EL (cell line): ENCODE measurements at regions not wholly inside any gene's neighbourhood (a gene's known extent, or its start where the extent isn't known, plus 50 kb on each side); places are given as distances from the start of the nearest gene placed in this dataset.
"Not testable (repeated sequence)": the region's sequence is repeated elsewhere in the genome, so short reads cannot be mapped to it uniquely, and the experiment has no call there.

Experiments
- DNase-seq: peaks from one replicate; pipeline ENCODE4 v3.0.0-alpha.2; 2016

- DNase-seq: no peak
Measured at GRCh38 chr4:81617545-81617944, 145.8 kb upstream of the RASGEF1B start.

DNA sequence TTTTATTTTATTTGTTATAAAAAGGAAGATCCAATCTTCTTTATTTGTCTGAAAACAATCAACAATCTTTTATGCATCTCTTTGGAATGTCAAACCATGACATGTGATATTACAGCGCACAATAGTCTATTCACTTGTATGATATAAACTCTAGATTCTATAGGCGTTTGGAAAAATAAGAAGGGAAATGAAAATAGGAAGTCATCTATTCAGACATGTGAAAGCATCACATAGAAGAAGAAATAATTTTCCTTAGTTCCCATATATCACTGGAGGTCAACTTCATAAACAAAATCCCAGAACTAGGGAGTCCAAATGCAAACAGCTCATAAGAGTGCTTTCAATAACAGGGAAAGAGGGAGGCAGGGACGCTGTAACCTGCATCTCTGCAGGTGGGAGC is 139.5 kb upstream of the RASGEF1B start:
- DNase-seq: no peak

- no peak for DNase-seq
Measured at GRCh38 chr4:81609844-81610243, 138.1 kb upstream of the RASGEF1B start.

- no peak for DNase-seq
Measured at GRCh38 chr4:81607950-81608349, 136.2 kb upstream of the RASGEF1B start.

GRCh38 chr4:81606801-81607501 is 135.2 kb upstream of the RASGEF1B start:
- DNase-seq: no peak

- no peak for DNase-seq
Measured at GRCh38 chr4:81606166-81606565, 134.5 kb upstream of the RASGEF1B start.

- no peak for DNase-seq
Measured at GRCh38 chr4:81605271-81605670, 133.6 kb upstream of the RASGEF1B start.

DNA sequence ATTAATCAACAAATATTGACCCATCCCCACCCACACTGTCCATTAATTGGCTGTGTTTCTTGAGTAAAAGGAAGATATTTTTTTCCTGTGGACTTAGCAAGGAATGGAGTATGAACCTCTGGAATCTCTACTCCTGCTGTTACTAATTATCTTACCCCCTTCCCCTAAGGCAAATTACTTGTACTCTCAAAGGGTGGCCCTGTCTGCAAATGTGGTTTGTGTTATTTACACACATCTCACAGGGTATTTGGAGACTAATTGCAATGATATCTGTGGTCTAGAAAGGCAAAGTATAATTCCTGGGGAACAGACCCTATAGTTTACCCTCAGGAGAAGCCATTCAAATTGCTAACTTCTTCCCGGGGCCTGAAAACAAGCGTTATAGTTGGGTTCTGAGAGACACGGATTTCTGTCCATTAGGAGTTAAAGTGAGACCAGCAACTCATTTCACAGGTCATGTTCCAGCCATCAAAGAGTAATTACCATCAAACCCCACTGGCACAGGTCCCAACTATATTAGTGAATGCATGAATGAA is 133.0 kb upstream of the RASGEF1B start:
- no peak for DNase-seq

GRCh38 chr4:81602854-81603253 is 131.1 kb upstream of the RASGEF1B start:
- DNase-seq: no peak

- no peak for DNase-seq
Measured at GRCh38 chr4:81601358-81601694, 129.6 kb upstream of the RASGEF1B start.

GRCh38 chr4:81600520-81601357 is 129.0 kb upstream of the RASGEF1B start:
- no peak for DNase-seq

DNA sequence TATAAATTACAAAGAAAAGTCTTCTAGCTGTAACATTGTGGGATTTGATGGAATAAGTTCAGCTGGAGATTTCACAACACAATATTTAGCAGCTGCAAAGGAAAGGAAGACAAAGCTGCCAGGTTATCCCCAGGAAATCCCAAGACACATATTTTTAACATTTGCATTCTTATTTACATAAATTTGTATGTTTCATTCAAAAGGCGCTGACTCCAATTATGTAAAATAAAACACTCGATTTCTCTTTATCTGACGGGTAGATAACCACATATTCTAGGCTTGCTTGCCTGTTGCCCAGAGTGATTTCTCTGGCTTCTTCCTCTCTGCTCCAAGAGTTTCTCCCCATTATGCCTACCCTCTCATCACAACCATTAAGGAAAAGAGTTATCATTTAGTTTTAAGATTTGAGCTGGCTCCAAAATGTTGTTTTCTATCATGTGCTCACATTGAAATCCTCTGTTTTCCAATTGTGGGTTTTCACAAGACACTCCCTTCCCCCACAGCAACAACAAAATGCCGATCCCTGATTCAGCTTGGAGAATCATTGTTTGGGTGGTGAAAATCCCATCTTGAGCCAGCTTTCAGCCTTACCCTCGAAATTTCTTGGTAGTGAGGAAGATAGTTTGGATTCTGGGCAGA is 128.2 kb upstream of the RASGEF1B start:
- no peak for DNase-seq

GRCh38 chr4:81595798-81596610 is 124.3 kb upstream of the RASGEF1B start:
- no peak for DNase-seq

GRCh38 chr4:81595287-81595686 is 123.6 kb upstream of the RASGEF1B start:
- DNase-seq: no peak

- DNase-seq: no peak
Measured at GRCh38 chr4:81594490-81595159, 122.9 kb upstream of the RASGEF1B start.

- DNase-seq: no peak
Measured at GRCh38 chr4:81592701-81593100, 121.0 kb upstream of the RASGEF1B start.

- no peak for DNase-seq
Measured at GRCh38 chr4:81590596-81590995, 118.9 kb upstream of the RASGEF1B start.

DNA sequence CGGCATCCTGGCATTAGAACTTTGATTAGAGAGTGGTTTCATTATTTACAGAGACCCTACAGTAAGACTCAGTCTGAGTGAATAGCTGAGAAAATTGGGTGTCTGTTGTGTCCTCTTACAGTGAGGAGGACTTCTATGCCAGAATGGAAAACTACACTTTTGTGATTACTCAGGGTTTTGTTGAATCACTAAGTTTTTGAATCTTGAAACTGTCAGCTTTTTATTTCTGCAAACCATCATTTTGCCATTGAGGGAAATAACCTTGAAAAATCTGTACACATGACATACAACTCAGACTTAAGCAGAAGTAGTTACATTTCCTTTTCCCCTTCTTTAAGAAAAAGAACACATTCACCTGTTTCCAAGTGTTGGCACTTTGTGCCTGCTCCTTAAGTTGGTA is 117.6 kb upstream of the RASGEF1B start:
- no peak for DNase-seq

GRCh38 chr4:81586706-81587105 is 115.0 kb upstream of the RASGEF1B start:
- DNase-seq: no peak

DNA sequence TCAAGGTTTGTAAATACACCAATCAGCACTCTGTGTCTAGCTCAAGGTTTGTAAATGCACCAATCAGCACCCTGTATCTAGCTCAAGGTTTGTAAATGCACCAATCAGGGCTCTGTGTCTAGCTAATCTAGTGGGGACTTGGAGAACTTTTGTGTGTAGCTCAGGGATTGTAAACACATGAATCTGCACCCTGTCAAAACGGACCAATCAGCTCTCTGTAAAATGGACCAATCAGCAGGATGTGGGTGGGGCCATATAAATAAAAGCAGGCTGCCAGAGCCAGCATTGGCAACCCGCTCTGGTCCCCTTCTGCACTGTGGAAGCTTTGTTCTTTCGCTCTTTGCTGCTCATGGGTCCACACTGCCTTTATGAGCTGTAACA is 109.3 kb upstream of the RASGEF1B start:
- not testable (repeated sequence) for DNase-seq

- DNase-seq: no peak
Measured at GRCh38 chr4:81580346-81580993, 108.8 kb upstream of the RASGEF1B start.

GRCh38 chr4:81577392-81577791 is 105.7 kb upstream of the RASGEF1B start:
- DNase-seq: no peak
